ENCODE measurements at regions not wholly inside any gene's neighbourhood (a gene's known extent, or its start where the extent isn't known, plus 50 kb on each side); places are given as distances from the start of the nearest gene placed in this dataset.

DNA sequence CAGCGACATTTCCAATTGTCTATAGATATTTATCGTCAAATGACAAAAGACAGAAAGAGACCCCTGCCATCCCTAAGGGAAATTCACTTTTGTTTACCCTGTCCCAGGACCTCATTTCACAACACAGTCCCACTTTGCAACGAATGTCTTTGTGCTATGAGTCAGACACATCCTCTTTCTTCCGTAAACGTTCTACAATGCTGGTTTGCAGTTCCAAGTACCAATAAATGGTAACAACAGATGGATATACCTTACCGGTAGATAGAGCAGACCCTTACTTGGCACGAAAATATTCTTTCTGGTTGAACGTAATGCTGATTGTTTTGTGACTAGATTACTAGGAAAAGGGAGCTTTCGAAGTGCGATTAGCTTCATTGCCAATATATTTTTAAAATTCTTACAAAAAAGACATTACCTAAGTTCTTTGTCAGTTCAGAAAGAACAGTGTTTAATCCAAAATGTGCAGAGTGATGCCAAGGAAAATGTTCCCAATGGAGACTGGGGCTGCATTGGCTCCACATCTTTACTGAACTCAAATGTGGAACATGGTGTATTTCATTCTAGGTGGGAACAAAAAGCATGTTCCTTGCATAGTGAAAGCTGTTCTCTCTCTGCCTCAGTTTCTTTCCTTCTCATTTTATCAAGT is 202.5 kb upstream of the SLC27A6 start:
- TF ChIP-seq, protein P1, sequence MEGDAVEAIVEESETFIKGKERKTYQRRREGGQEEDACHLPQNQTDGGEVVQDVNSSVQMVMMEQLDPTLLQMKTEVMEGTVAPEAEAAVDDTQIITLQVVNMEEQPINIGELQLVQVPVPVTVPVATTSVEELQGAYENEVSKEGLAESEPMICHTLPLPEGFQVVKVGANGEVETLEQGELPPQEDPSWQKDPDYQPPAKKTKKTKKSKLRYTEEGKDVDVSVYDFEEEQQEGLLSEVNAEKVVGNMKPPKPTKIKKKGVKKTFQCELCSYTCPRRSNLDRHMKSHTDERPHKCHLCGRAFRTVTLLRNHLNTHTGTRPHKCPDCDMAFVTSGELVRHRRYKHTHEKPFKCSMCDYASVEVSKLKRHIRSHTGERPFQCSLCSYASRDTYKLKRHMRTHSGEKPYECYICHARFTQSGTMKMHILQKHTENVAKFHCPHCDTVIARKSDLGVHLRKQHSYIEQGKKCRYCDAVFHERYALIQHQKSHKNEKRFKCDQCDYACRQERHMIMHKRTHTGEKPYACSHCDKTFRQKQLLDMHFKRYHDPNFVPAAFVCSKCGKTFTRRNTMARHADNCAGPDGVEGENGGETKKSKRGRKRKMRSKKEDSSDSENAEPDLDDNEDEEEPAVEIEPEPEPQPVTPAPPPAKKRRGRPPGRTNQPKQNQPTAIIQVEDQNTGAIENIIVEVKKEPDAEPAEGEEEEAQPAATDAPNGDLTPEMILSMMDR (IDR thresholded peaks at IDR 0.05): no peak
- TF ChIP-seq POLR2A (IDR thresholded peaks at IDR 0.05): no peak

Data from thyroid gland (tissue), 4 donors.